ENCODE measurements at regions not wholly inside any gene's neighbourhood (a gene's known extent, or its start where the extent isn't known, plus 50 kb on each side); places are given as distances from the start of the nearest gene placed in this dataset.
"Not testable (repeated sequence)": the region's sequence is repeated elsewhere in the genome, so short reads cannot be mapped to it uniquely, and the experiment has no call there.

DNA sequence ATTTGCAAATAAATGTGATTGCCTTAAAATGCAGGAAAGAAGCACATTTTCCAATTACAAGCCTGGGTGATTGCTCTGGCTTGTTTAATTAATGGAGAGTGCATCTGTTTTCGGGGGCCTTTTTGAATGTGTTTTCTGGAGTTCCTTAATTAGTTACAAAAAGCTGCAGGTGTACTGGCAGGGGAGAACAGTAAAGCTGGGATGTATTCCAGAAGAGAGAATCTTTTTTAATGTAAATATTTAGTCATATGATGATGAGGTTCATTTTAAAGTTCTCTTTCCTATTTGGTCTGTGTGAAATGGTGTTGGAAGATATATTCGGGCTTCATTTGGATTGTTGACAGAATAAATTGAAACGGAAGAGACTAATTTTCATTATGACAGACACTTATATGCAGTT lies 70.9 kb upstream of the N4BP1 start:
- H3K27me3 ChIP-seq (ENCODE audit: control insufficient read depth, insufficient read depth, low read length), result no peaks in the 10 kb centered on the region; the same call in 1 of the 2 replicates
- in situ Hi-C loops (cut with HindIII; ENCODE audit: low pct_unique_long_range_greater_than_20kb, low sequenced_read_pairs) (no loop called here), intact Hi-C loops (cut with micrococcal nuclease; ENCODE audit: unreplicated experiment) (no loop called here)
- H3K4me1 ChIP-seq (ENCODE audit: control insufficient read depth, insufficient read depth, low read length), result no peaks in the 10 kb centered on the region
- no peak overlapping the region for H3K27ac ChIP-seq (ENCODE audit: low read length)
- ATAC-seq (no peak), DNase-seq (ENCODE audit: low read depth, low spot score) (no peak)
- ChIA-PET CTCF (no interaction called here), POLR2A (no interaction called here)
- no peaks in the 10 kb centered on the region for H3K36me3 ChIP-seq (ENCODE audit: control insufficient read depth, insufficient read depth, low read length)
- TF ChIP-seq, protein P1, sequence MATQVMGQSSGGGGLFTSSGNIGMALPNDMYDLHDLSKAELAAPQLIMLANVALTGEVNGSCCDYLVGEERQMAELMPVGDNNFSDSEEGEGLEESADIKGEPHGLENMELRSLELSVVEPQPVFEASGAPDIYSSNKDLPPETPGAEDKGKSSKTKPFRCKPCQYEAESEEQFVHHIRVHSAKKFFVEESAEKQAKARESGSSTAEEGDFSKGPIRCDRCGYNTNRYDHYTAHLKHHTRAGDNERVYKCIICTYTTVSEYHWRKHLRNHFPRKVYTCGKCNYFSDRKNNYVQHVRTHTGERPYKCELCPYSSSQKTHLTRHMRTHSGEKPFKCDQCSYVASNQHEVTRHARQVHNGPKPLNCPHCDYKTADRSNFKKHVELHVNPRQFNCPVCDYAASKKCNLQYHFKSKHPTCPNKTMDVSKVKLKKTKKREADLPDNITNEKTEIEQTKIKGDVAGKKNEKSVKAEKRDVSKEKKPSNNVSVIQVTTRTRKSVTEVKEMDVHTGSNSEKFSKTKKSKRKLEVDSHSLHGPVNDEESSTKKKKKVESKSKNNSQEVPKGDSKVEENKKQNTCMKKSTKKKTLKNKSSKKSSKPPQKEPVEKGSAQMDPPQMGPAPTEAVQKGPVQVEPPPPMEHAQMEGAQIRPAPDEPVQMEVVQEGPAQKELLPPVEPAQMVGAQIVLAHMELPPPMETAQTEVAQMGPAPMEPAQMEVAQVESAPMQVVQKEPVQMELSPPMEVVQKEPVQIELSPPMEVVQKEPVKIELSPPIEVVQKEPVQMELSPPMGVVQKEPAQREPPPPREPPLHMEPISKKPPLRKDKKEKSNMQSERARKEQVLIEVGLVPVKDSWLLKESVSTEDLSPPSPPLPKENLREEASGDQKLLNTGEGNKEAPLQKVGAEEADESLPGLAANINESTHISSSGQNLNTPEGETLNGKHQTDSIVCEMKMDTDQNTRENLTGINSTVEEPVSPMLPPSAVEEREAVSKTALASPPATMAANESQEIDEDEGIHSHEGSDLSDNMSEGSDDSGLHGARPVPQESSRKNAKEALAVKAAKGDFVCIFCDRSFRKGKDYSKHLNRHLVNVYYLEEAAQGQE (IDR thresholded peaks at IDR 0.05; ENCODE audit: insufficient read depth in 1 of 2, low read depth in 2 of 2, low read length in 1 of 2), result no peak
- TF ChIP-seq, protein P2, sequence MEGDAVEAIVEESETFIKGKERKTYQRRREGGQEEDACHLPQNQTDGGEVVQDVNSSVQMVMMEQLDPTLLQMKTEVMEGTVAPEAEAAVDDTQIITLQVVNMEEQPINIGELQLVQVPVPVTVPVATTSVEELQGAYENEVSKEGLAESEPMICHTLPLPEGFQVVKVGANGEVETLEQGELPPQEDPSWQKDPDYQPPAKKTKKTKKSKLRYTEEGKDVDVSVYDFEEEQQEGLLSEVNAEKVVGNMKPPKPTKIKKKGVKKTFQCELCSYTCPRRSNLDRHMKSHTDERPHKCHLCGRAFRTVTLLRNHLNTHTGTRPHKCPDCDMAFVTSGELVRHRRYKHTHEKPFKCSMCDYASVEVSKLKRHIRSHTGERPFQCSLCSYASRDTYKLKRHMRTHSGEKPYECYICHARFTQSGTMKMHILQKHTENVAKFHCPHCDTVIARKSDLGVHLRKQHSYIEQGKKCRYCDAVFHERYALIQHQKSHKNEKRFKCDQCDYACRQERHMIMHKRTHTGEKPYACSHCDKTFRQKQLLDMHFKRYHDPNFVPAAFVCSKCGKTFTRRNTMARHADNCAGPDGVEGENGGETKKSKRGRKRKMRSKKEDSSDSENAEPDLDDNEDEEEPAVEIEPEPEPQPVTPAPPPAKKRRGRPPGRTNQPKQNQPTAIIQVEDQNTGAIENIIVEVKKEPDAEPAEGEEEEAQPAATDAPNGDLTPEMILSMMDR (IDR thresholded peaks at IDR 0.05), result no peak
- TF ChIP-seq POLR2AphosphoS5 (IDR thresholded peaks at IDR 0.05; ENCODE audit: low read depth, low read length), result no peak
- no peak for TF ChIP-seq TCF7L2 (IDR thresholded peaks at IDR 0.05; ENCODE audit: low read depth, low read length)
- TF ChIP-seq SIN3A (IDR thresholded peaks at IDR 0.05; ENCODE audit: borderline replicate concordance, insufficient read depth, low read depth, low read length), result no peak
- BruUV-seq (replicated peaks), result no TSS peak
- H3K9me3 ChIP-seq (ENCODE audit: control insufficient read depth, insufficient read depth, low read depth, low read length), result no peaks in the 10 kb centered on the region
- H3K4me3 ChIP-seq (ENCODE audit: low read depth in 2 of 2, low read length in 2 of 2), result no peak overlapping the region

DNA sequence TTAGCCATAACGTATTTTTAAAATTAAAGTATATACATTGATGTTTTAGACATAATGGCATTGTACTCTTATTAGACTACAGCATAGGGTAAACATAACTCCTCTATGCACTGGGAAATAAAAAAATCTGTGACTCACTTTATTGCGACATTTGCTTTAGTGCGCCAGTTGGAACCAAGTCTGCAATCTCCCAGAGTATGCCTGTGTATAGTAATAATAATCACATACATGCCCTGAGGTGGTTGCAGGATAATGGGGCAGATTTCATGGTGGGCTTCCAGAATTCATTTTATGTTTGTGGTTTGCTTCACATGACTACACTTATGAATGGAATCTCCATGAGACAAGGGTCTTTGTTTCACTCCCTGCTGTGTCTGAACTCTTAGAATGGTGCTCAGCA lies 66.9 kb upstream of the N4BP1 start:
- no peak for TF ChIP-seq SIN3A (IDR thresholded peaks at IDR 0.05; ENCODE audit: borderline replicate concordance, insufficient read depth, low read depth, low read length)
- TF ChIP-seq POLR2AphosphoS5 (IDR thresholded peaks at IDR 0.05; ENCODE audit: low read depth, low read length), result no peak
- TF ChIP-seq, protein P1 (IDR thresholded peaks at IDR 0.05; ENCODE audit: insufficient read depth in 1 of 2, low read depth in 2 of 2, low read length in 1 of 2), result no peak
- H3K36me3 ChIP-seq (ENCODE audit: control insufficient read depth, insufficient read depth, low read length), result no peaks in the 10 kb centered on the region
- H3K9me3 ChIP-seq (ENCODE audit: control insufficient read depth, insufficient read depth, low read depth, low read length), result no peaks in the 10 kb centered on the region
- H3K4me3 ChIP-seq (ENCODE audit: low read depth in 2 of 2, low read length in 2 of 2), result no peak overlapping the region
- DNase-seq (ENCODE audit: low read depth, low spot score), result no peak
- no peaks in the 10 kb centered on the region; the same call in 1 of the 2 replicates for H3K27me3 ChIP-seq (ENCODE audit: control insufficient read depth, insufficient read depth, low read length)
- no peak overlapping the region for H3K27ac ChIP-seq (ENCODE audit: low read length)
- no TSS peak for BruUV-seq (replicated peaks)
- H3K4me1 ChIP-seq (ENCODE audit: control insufficient read depth, insufficient read depth, low read length), result no peaks in the 10 kb centered on the region
- CTCF ChIA-PET, result no interaction called here
- POLR2A ChIA-PET, result no interaction called here
- in situ Hi-C loops (cut with HindIII; ENCODE audit: low pct_unique_long_range_greater_than_20kb, low sequenced_read_pairs), result no loop called here
- intact Hi-C loops (cut with micrococcal nuclease; ENCODE audit: unreplicated experiment), result no loop called here
- ATAC-seq, result no peak

DNA sequence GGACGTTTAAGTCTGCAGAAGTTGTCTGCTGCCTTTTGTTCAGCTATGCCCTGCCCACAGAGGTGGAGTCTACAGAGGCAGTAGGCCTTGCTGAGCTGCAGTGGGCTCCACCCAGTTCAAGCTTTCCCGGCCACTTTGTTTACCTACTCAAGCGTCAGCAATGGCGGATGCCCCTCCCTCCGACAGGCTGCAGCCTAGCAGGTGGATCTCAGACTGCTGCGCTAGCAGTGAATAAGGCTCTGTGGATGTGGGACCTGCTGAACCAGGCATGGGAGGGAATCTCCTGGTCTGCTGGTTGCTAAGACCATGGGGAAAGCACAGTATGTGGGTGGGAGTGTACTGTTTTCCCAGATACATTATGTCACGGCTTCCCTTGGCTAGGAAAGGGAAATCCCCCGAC lies 58.2 kb upstream of the N4BP1 start:
- DNase-seq (ENCODE audit: low read depth, low spot score); H3K27me3 ChIP-seq (ENCODE audit: control insufficient read depth, insufficient read depth, low read length); CTCF ChIA-PET; ATAC-seq; H3K9me3 ChIP-seq (ENCODE audit: control insufficient read depth, insufficient read depth, low read depth, low read length); H3K4me1 ChIP-seq (ENCODE audit: control insufficient read depth, insufficient read depth, low read length); BruUV-seq (replicated peaks); H3K4me3 ChIP-seq (ENCODE audit: low read depth in 2 of 2, low read length in 2 of 2); intact Hi-C loops (cut with micrococcal nuclease; ENCODE audit: unreplicated experiment); H3K36me3 ChIP-seq (ENCODE audit: control insufficient read depth, insufficient read depth, low read length); H3K27ac ChIP-seq (ENCODE audit: low read length); in situ Hi-C loops (cut with HindIII; ENCODE audit: low pct_unique_long_range_greater_than_20kb, low sequenced_read_pairs); POLR2A ChIA-PET: not testable (repeated sequence)

All from Panc1 (cell line).